T-helper 9 cell (primary cell): ENCODE measurements at regions not wholly inside any gene's neighbourhood (a gene's known extent, or its start where the extent isn't known, plus 50 kb on each side); places are given as distances from the start of the nearest gene placed in this dataset.

Experiments
- DNase-seq: peaks from one replicate; pipeline ENCODE4 v3.0.0-alpha.2; 2020

DNA sequence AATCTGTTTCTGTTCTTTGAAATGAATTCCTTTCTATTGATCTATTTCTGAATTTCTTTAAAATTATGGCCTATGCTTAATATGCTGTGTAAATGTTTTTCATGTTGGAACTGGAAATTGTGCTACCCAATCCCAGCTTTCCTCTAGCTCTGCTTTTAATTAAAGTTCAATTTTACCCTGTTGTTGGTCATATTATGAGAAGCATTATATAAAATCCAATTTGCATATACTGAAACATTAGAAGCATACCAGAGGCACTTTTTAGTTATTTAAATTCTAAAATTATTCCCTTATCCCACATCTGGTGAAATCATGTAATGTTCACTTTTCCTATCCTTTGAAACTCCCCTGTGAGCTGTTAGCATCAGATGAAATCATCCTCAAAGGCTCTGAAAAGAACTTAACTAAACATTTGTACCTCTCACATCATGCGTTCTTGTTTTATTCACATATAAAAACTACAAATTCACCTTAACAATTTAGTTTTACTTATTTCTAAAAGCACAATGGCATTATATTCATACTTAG, 160.6 kb upstream of the COL21A1 start:
- DNase-seq: no peak

GRCh38 chr6:56406276-56407269, 159.2 kb upstream of the COL21A1 start:
- no peak for DNase-seq

DNA sequence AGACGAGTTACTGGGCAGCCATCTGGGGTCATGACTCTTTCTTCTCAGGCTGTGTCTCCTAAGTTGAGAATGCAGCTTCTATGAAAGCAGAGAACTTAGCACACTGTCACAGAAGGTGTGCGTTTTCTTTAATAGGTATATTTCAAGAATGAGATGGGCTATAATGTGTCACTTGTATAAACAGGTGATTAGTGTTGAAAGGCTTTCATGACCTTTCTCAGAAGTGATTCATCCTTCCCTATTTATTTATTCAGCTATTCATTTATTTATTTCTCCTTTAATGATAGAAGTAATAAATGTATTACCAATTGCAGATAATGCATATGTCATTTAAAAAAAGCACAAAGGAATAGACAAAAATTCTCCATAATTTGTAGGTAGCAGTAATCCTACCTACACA, 157.2 kb upstream of the COL21A1 start:
- no peak for DNase-seq

GRCh38 chr6:56403745-56404144, 156.4 kb upstream of the COL21A1 start:
- no peak for DNase-seq

DNA sequence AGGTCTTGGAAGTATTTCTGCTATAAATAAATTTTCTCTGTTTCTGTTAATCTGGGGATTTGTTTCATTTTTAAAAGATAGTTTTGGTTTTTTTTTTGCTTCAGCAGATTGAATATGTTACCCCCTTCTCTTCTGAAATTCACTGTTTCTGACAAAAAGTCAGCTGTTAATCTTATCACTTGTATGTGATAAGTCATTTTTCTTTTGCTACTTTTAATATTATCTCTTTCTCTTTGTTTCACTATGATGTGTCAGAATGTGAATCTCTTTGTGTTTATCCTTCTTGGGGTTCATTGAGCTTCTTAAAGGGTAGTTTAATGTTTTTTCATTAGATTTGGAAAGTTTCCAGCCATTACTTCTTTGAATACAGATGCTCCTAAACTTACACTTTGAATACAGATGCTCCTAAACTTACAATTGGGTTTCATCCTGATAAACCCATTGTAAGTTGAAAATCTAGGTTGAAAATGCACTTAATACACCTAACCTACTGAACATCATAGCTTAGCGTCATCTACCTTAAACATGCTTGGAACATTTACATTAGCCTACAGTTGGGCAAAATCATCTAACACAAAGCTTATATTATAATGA, 154.2 kb upstream of the COL21A1 start:
- no peak for DNase-seq

DNA sequence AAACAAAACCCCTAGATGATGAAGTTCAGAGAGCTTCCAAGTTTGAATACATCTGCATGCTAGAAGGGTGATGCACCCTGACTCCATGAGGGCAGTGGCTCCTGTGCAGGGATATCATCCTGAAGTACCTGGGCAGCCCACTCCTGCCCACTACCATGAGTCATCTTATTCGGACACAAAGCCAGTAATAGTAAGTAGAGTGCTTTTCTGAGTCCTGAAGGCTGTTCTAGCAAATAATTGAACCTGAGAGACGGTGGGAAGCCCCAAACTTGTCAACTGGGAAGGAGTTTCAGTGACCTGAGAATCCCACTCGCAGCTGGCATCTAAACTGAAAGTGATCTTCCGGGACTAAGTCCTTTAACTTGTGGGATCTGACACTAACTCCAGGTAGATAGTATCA, 152.9 kb upstream of the COL21A1 start:
- DNase-seq: no peak

GRCh38 chr6:56399672-56400263, 152.4 kb upstream of the COL21A1 start:
- no peak for DNase-seq

DNA sequence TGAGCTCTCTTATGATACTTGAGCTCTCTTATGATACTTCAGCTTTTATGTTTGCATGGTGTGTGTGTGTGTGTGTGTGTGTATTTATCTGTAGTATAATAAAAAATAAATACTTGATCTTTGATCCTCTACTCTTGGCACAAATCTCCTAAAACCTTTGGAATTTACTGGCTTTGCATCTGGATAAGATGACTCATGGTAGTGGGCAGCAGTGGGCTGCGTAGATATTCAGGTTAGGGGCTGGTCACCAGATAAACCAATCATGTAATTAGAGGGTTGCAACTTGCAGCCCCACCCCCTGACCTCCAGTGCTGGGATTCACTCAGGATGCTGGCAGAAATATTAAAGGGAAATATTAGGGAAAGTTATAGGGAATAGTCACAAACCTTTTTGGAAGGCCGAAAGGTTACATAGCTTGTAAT, 151.9 kb upstream of the COL21A1 start:
- no peak for DNase-seq

DNA sequence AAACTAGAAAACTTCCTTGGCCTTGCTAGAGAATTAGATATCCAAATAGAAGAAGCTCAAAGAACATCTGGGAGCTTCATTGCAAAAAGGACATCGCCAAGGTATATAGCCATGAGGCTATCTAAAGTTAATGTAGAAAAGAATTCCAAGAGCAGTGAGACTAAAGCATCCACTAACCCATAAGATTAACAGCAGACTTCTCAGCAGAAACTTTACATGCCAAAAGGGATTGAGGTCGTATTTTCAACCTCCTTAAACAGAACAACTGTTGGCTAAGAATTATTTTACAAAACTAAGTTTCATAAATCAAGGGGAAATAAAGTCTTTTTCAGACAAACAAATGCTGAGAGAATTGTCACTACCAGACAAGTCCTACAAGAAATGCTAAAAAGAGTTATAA, 149.1 kb upstream of the COL21A1 start:
- DNase-seq: no peak

DNA sequence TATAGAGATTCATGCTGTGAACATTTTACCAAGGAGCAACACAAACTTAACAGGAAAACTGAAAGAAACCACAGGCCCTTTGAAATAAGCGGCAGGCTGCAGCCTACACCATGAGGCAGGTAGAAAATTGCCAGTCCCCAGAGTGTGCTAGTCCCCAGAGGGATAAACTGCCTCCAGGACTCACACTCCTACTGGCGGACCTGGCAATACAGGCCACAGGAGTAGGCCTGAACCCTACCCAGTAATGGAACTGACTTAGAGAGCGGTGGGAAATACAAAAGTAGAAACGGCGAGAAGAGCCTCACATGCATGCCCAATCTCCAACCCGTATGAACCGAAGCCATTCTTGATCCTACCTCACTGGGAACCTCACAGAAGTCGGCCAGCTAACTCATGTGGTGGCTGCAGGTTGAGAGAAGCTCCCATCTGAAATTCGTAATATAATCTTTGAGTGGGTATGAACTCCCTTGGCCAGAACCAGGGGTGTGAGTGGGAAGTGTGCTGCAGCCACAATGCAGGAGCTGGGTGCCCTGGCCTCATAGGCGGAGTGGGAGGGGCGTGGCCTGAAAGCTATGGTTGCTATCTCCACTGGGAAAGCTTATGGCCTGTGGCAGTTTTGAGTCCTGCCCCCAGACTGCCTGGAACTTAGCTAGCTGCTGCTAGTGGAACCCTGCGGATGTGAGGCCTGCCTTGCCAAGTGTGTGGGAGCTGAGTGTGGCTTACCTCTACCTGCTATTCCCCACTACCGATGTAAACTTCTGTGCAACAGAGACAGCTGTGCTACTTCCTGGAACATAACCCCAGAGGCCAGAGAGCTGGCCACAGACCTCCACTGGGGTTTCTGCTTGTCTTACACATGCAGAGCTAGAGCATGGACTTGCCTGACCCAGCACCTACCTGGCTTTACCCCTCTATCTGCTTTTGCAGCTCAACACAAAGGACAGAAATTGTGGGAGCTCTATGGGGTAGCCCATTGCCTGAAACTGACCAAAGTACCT, 146.5 kb upstream of the COL21A1 start:
- no peak for DNase-seq

GRCh38 chr6:56388415-56388755, 141.0 kb upstream of the COL21A1 start:
- no peak for DNase-seq

DNA sequence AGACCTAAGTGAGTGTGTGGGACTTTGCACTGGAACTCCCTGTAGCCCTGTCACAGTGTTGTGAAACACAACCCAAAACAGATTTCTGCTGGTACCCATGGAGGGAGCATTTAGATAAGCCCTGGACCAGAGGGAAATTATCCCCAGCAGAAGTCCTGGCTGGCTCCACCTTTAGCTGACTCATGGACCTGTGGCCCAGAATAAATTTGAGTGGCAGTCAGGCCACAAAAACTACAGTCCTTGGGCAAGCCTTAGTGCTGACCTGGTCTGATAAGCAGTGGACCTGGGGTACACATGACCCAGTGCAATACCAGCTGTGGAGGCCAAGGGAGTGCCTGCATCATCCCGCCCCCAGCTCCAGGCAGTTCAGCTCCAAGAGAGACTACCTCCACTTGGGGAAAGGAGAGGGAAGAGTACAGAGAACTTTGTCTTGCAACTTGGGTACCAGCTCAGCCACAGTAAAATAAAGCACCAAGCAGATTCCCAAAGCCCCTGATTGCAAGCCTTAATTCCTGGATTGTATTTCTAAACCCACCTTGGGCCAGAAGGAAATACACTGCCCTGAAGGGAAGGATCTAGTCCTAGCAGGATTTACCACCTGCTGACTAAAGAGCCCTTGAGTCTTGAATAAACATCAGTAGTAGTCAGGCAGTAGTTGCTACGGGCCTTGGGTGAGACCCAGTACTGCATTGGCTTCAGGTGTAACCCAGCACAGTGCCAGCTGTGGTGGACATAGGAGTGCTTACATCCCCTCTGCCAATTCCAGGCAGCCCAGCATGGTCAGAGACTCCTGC, 140.4 kb upstream of the COL21A1 start:
- no peak for DNase-seq

DNA sequence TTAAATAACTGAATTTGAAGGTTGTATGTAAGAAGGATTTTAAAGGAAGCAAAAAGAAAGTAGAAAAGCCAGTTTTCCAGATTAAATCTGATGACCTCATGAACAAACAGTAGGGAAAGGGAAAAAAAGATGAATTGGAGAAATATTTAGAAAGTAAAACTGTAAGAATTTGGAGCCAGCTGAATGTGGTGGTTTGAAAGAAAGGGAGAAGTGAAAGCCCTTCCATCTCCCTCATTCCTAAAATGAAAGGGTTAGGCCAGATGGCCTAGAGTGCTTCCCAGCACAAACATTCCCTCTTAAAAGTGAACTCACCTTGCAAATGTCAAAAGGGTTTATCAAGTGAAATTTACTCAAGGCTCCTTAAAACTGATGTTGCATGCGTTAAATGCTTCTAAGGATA, 139.3 kb upstream of the COL21A1 start:
- DNase-seq: no peak

DNA sequence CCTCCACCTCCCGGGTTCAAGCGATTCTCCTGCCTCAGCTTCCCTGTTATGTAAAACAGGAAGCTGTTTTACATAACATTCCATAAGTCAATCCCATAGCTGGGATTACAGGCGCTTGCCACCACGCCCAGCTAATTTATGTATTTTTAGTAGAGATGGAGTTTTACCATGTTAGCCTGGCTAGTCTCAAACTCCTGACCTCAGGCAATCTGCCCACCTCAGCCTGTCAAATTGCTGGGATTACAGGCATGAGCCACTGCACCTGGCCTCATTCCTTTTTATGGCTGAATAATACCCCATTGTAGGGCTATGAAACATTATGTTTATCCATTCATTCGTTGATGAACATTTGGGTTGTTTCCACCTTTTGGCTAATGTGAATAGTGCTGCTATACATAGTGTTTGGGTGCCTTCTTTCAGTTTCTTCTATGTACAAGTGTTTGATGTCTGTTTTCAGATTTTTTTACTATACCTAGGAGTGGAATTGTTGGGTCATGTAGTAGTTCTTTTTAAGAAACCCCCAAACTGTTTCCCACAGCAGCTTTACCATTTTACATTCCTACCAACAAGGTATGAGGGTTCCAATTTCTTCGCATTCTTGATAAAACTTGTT, 138.7 kb upstream of the COL21A1 start:
- no peak for DNase-seq

GRCh38 chr6:56383160-56383559, 135.8 kb upstream of the COL21A1 start:
- no peak for DNase-seq

DNA sequence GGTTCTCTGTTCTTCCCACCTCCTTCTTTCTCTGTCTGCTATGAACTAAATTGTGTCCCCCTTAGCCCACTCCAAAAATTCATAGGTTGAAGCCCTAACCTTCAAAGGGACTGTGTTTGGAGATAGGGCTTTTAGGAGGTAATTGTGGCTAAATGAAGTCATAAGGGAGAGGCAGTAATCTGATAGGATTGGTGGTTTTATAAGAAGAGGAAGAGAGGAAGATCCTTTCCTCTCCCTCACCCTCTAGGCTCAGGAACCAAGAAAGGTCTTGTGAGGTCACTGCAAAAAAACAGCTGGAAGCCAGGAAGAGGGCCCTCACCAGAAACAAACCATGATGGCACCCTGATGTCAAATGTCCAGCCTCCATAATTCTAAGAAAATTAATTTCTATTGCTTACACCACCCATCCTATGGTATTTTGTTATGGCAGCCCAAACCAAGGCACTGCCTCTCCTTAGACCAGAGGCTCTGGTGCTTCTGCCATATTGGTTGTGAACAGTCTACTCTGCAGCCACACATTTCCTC, 135.1 kb upstream of the COL21A1 start:
- DNase-seq: no peak

DNA sequence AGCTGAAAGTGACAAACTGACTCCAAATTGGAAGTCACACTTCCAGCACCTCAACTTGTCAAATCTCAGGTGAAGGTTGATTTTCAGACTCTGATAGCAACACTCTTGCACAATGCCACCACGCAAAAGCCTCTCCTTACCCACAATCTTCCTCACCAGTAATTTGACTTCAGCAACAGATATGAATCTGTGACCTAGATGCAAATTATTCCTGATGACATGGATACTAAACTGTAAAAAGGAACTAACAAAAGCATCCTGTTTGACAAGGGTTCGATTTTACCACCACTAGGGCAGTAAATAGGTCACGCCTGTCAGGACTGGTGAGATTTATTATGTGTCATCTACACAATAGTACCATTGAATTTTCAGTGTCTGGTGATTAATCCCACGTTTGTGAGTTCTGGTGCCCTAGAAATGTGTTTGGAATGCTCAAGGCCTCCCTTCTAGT, 134.4 kb upstream of the COL21A1 start:
- DNase-seq: no peak

DNA sequence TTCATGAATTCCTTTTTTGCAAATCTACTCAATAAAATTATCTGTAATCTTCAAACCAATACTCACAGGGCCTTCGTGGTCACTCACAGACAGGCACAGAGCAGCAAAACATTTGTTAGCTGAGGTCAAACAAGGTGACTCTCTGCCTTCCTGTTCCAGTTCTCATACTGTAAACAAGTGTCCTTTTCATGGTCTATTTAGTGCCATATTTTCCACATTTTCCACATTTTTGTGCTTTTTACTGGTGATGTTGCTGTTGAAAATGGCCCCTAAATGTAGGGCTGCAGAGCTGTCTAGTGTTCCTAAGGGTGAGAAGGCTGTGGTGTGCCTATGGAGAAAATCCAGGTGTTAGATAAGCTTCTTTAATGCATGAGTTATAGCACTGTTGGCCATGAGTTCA, 133.1 kb upstream of the COL21A1 start:
- DNase-seq: no peak

GRCh38 chr6:56378966-56379585, 131.7 kb upstream of the COL21A1 start:
- DNase-seq: no peak

DNA sequence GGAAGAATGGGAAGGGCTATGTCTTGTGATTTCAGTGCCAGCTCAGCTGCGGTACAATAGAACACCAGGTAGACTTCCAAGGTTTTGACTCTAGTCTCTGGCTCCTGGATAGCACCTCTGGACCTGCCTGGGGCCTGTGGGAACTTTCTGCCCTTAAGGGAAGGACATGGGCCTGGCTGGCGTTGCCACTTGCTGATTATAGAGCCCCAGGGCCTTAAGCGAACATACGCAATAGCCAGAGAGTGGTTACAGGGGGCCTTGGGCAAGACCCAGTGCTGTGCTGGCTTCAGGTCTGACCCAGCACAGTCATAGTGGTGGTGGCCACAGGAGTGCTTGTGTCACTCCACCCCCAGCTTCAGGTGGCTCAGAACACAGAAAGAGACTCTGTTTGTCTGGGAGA, 131.1 kb upstream of the COL21A1 start:
- DNase-seq: no peak
